ENCODE measurements at regions not wholly inside any gene's neighbourhood (a gene's known extent, or its start where the extent isn't known, plus 50 kb on each side); places are given as distances from the start of the nearest gene placed in this dataset.
"Not testable (repeated sequence)": the region's sequence is repeated elsewhere in the genome, so short reads cannot be mapped to it uniquely, and the experiment has no call there.

DNA sequence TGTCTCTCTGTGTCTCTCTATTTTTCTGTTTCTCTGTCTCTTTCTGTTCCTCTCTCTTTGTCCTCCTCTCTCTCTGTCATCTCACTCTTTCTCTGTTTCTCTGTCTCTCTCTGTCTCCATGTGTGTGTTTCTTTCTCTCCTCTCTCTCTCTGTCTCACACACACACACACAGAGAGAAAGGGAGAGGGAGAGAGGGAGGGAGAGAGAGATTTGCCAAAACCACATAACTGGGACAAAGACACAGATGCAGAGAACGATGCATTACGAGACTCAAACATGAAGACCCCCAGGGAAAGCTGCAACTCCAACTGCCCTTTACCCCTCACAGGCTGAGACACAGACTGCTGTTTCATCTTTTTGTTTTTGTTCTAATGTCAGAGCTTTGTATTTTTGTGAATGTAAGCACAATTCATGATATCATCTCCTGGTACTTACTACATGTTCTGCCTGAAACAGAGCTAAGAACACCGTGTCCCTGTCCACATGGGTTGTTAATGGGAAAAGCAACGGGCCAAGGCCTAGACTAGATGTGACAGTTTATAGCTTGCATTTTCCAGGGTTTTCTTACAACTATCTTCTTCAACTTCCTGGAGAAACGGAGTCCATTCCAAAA, 177.1 kb upstream of the ARID1B start:
- DNase-seq = no peak

DNA sequence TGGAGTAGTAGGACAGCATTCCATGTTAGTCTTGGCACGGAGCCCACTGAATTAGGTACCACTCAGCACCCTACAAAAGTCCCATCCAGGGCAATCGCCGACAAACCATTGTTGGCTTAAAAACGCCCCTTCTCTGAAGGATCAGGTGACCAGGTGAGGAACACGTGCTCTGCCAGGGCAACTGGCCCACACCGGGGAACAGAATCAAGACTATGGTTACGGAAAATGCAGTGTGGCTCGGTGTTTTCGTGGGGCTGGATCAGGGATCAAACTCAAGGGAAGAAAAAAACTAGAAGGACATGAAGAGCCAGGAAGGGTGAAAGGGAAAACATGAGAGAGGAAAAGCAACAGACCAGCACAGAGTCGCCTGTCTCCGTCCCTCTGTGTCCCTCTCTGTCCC, 177.8 kb upstream of the ARID1B start:
- DNase-seq = no peak

- no peak for DNase-seq
Observed at GRCh38 chr6:156598855-156599180, 178.4 kb upstream of the ARID1B start.

DNA sequence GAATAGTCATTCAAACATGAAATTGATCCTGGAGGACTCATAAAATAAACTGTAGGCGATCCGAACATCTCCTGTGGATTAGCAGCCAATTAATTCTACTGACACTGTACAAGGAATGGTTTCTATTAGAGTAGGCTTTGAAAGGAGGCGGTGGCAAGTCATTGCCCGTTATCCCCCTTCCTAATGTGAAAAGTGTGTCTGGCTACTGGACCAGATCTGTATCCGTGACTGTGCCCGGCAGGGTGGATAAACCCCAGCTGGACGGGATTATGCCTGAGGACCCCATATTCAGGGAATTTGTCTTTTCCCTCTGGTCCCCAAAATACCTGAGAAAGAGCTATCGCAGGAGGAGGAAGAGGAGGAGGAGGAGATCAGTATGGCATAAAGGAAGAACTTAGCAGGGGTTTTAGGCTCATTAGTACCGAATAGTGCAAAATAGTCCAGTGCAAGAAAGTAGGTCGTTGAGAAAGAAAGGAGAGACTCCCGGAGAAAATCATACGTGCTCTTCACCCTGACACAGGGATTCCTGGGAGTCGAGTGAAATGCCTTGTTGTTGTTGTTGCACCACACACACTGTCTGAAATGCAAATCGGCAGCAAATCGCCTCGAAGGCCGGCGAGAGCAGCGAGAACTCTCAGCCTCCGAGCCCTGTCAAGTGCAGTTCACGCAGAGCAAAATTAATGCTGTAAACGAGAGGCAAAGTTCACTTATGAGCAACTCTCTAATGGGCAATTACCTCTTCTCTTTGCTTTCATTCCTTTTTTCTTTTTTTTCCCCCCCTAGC, 178.9 kb upstream of the ARID1B start:
- DNase-seq = no peak

- no peak for DNase-seq
Observed at GRCh38 chr6:156597095-156597494, 180.1 kb upstream of the ARID1B start.

DNA sequence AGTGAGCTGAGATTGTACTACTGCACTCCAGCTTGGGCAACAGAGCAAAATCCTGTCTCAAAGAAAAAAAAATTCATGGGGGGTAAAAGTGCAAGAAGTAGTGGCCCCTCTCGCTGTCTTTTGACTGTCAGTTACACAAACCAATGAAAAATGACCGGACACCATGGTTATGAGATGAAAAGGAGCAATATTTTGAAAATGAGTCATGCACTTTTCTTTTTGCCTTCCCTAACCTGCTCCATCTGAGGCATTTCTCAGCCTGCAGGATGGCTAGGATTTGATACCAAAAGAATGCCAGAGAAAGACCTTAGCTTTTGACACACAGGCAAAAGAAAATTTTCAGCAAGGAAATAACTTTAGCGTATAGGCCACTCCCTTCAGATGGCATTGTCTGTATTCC, 181.7 kb upstream of the ARID1B start:
- DNase-seq = no peak

DNA sequence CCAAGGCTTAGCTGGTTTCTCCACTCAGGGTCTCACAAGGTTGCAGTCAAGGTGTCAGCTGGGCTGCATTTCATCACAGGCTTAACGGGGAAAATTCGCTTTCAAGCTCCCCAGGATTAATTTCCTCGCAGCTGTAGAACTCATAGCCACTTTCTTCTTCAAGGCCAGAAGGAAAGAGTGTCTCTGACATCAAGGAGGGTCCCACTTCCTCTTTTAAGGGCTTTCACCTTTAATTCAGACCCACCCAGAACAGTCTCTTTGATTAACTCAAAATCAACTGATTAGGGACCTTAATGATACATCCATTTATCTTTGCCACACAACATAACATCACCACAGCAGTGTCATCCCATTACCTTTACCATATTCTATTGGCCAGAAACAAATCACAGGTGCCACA, 183.3 kb upstream of the ARID1B start:
- DNase-seq = no peak

- DNase-seq = no peak
Observed at GRCh38 chr6:156593127-156593526, 184.1 kb upstream of the ARID1B start.

- no peak for DNase-seq
Observed at GRCh38 chr6:156590482-156590881, 186.7 kb upstream of the ARID1B start.

- no peak for DNase-seq
Observed at GRCh38 chr6:156589281-156589680, 187.9 kb upstream of the ARID1B start.

- no peak for DNase-seq
Observed at GRCh38 chr6:156587751-156588301, 189.4 kb upstream of the ARID1B start.

- no peak for DNase-seq
Observed at GRCh38 chr6:156587071-156587470, 190.1 kb upstream of the ARID1B start.

GRCh38 chr6:156585859-156586258, 191.3 kb upstream of the ARID1B start:
- no peak for DNase-seq

- not testable (repeated sequence) for DNase-seq
Observed at GRCh38 chr6:156584121-156584520, 193.1 kb upstream of the ARID1B start.

DNA sequence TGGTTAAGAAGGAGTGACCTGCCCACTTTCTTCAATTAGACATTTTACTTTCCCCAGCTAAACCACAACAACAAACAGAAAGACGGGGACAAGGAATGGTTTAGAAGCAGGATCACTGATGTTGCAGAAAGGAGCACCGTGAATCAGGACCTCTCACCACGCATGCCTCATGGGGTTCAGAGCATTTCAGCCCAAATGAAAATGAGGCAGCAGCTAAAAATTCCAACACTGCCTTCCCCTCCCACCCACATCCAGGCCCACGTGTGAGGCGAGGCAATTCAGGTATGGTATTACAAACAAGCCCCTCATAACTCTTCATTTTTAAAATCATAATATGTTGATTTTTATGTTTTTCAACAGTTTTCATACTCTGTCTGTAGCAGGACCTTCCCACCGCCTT, 194.1 kb upstream of the ARID1B start:
- no peak for DNase-seq

GRCh38 chr6:156582509-156582992, 194.6 kb upstream of the ARID1B start:
- DNase-seq = peak; percentile 88

- no peak for DNase-seq
Observed at GRCh38 chr6:156579564-156579963, 197.6 kb upstream of the ARID1B start.

DNA sequence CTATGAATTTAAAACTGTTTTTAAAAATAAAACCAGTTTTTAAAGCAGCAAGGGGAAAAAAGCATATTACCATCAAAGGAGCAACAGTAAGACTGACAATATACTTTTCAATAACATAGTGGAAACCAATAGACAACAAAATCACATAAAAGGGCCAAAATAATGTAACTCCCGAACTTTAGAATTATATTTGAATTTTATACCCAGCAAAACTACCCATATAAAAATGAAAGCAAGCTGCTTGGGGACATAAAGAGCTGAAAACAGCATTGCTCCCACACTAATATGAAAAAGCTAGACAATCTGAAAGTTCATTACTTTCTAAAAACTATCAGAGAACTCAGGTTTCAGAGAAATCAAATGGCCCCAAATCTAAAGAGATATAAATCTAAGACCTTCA, 199.4 kb upstream of the ARID1B start:
- DNase-seq = no peak

GRCh38 chr6:156575361-156575760, 201.8 kb upstream of the ARID1B start:
- DNase-seq = no peak

DNA sequence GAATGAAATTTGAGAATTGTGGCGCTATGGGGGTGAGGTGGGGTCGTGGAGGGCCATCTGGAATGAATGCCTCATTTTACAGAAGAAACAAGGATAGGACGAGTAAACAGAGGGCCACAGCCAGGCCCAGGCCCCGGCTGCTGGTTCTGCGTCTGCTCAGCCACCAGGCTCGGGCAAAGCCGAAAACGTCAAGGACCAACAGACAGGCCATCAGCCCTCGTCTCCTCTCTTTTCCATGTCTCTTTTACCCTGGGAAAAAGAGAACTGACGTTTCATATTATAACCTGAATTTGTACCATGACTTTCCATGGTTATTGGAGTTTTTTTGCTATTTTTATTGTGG, 212.4 kb upstream of the ARID1B start:
- no peak for DNase-seq

GRCh38 chr6:156564127-156564806, 212.9 kb upstream of the ARID1B start:
- peak; percentile 83 for DNase-seq

DNA sequence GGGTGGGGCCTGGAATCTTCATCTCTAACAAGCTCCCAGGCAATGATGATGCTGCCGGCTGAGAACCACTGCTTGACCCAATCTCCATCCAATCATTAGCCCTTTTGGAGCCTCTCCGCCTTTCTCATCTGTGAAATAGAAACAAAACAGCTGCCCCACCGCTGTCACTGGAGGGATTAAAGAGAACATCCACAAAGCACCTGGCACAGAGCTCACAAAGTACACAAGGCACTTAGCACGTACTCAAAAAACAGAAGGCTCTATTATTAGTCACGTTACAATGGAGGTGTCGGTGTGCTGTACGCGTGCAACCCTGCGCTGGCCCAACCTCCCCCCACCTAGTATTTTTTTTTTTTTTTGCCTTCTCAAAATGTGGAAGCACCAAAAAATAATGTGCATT, 213.5 kb upstream of the ARID1B start:
- DNase-seq = peak; percentile 97

DNA sequence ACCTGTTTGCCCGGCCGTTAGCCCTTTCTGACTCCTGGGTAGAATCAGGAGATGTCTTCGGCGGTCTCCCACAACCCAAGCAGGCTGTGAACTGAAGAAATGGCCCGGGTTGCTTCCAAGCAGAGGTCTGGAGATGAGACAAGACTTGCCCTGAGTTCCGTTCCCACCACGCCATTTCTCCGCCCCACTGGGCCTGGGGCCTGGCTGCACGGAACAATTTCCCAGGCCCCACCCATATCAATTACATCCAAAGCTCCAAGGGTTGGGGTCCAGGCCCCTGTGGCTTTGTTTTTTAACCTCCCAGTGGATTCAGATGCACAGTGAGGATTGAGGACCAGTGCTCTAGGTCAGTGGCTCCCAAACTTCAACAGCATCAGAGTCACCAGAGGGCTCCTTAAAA, 214.5 kb upstream of the ARID1B start:
- DNase-seq = no peak

- peak; percentile 68 for DNase-seq
Observed at GRCh38 chr6:156562019-156562418, 215.2 kb upstream of the ARID1B start.
